Skeletal muscle tissue (tissue), 3 donors: ENCODE measurements at regions not wholly inside any gene's neighbourhood (a gene's known extent, or its start where the extent isn't known, plus 50 kb on each side); places are given as distances from the start of the nearest gene placed in this dataset.

Source experiments
- H3K27ac ChIP-seq: one replicate; pipeline ENCODE4 v1.7.0; 2013; ENCODE audit warnings: mild to moderate bottlenecking, low read depth, low read length, inconsistent platforms
- H3K27me3 ChIP-seq, 3 donors: one replicate each; pipeline ENCODE4 v1.7.0; 2013; ENCODE audit warnings: low read length in 3 of 3; ENCODE audit not compliant: control insufficient read depth in 3 of 3, insufficient read depth in 3 of 3
- H3K36me3 ChIP-seq, 3 donors: one replicate each; pipeline ENCODE4 v1.7.0; 2013; ENCODE audit warnings: low read length in 3 of 3; ENCODE audit not compliant: control insufficient read depth in 3 of 3, insufficient read depth in 3 of 3
- H3K4me1 ChIP-seq, 3 donors: one replicate each; pipeline ENCODE4 v1.7.0; 2013; ENCODE audit warnings: low read length in 3 of 3, mild to moderate bottlenecking in 3 of 3; ENCODE audit not compliant: control insufficient read depth in 3 of 3, insufficient read depth in 3 of 3
- H3K4me3 ChIP-seq, 3 donors: one replicate each; pipeline ENCODE4 v1.7.0; 2013; ENCODE audit warnings: low read length in 3 of 3
- H3K9ac ChIP-seq, 3 donors: one replicate each; pipeline ENCODE4 v1.7.0; 2013; ENCODE audit warnings: low read length in 3 of 3, mild to moderate bottlenecking in 3 of 3, moderate library complexity in 2 of 3, low read depth in 1 of 3
- H3K9me3 ChIP-seq, 3 donors: one replicate each; pipeline ENCODE4 v1.7.0; 2013; ENCODE audit warnings: low read length in 3 of 3; ENCODE audit not compliant: control insufficient read depth in 3 of 3
- donor health status: Osteomylitis.

DNA sequence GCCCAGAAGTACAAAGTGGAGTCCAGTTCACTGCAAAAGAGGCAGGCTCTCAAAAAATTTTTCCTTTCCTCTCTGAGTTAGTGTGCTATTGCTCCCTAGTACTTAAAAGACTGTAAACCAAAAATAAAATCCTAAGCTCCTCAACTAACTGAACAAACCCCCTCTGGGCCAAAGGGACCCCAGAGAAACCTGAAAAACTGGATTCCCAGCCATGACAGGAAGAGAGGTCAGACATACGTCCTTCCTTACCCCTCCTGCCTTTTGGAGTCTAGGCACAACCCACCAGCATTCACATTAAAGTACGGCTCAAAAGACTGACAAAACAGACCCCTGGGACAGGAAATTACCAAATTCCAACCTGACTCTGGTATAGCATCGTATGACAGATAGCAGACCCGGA lies 957.9 kb upstream of the PRKX start:
- H3K4me1 ChIP-seq = no peaks in the 10 kb centered on the region
- H3K36me3 ChIP-seq = no peaks in the 10 kb centered on the region
- no peak overlapping the region for H3K4me3 ChIP-seq
- H3K9ac ChIP-seq = no peak overlapping the region
- H3K27ac ChIP-seq = no peak overlapping the region
- no peaks in the 10 kb centered on the region for H3K27me3 ChIP-seq
- no peaks in the 10 kb centered on the region for H3K9me3 ChIP-seq

DNA sequence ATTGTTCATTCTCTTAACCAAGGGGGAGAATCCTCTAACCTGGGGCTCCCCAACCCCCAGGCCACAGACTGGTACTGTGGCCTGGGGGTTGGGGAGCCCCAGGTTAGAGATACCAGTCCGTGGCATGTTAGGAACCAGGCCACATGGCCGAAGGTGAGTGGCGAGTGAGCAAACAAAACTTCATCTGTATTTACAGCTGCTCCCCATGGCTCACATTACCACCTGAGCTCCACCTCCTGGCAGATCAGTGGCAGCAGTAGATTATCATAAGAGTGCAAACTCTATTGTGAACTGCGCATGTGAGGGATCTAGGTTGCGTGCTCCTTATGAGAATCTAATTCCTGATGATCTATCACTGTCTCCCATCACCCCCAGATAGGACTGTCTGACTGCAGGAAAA lies 957.2 kb upstream of the PRKX start:
- Histone ChIP-seq H3K27ac (no peak overlapping the region), H3K9ac (no peak overlapping the region), H3K4me1 (no peaks in the 10 kb centered on the region), H3K27me3 (no peaks in the 10 kb centered on the region), H3K9me3 (no peaks in the 10 kb centered on the region), H3K4me3 (no peak overlapping the region), H3K36me3 (no peaks in the 10 kb centered on the region)

DNA sequence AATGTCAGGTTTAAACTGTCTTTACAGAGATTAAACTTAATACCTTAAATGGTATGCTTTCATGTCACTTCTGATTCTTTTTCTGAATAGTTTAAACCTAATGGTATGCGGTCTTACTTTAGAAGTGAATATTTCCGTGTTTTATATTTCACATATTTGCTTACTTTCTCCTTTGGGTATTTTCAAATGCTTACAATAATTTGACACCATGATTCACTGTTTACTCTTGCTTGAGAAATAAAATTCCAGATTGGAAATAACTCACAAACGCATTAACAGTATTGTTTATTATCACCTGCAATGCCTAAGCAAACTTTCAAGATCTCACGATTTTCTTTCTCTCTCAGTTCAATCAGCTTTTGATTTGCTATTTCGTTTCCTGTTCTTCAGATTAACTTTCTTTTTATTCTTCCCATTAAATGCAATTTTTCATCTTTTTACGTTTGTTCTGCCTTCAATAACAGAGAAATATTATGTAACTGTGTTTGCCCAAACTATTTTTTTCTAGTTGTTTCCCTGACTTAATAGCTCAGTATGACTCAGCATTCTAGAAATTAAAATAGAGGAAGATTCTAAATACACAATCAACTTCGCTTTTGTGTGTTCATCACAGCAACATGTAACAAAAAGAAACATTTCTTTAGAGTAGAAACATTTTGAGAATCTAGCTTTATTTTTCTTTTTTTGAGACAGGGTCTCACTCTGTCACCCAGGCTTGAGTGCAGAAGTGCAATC lies 955.5 kb upstream of the PRKX start:
- Histone ChIP-seq H3K4me1 (no peaks in the 10 kb centered on the region), H3K27me3 (no peaks in the 10 kb centered on the region), H3K36me3 (no peaks in the 10 kb centered on the region), H3K9me3 (no peaks in the 10 kb centered on the region), H3K27ac (no peak overlapping the region), H3K9ac (no peak overlapping the region), H3K4me3 (no peak overlapping the region)

DNA sequence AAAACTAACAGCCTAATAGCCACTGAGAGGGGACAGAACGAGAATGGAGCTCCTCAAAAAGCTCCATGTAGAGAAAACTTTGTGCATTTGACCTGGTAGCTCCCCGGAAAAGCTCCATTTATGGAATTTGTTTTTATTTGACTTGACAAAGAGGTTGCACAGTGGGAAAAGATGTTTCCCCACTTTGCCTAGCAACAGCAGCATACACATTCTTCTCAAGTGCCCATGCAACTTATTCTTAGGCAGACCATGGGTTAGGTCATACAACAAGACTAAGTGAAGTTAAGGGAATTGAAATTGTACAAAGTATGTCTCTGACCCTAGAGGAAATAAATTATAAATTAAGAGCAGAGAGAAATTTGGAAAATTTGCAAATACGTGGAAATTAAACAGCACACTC lies 949.6 kb upstream of the PRKX start:
- Histone ChIP-seq H3K27ac (no peak overlapping the region), H3K9ac (no peak overlapping the region), H3K36me3 (no peaks in the 10 kb centered on the region), H3K9me3 (peaks cover 0 to 3% (median 0%) of the 10 kb centered on the region in 3 donors), H3K4me3 (no peak overlapping the region), H3K4me1 (no peaks in the 10 kb centered on the region), H3K27me3 (no peaks in the 10 kb centered on the region)

DNA sequence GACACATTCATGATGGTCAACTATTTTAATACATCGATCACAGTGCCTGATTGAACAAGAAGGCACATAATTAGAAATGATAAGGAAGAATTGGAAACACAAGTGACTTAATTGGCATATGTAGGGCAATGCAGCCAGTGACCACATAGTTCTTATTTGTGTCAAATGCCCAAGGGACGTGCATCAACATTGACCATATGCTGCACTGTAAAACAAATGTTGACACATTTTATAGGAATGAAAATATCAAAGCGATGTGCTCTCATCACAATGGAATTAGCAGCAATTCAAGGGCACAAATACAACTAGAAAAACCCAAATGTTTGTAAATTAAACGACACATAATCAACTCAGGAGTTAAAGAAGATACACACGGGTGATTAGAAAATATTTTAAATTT lies 948.3 kb upstream of the PRKX start:
- no peak overlapping the region for H3K27ac ChIP-seq
- no peak overlapping the region for H3K9ac ChIP-seq
- H3K4me1 ChIP-seq = no peaks in the 10 kb centered on the region
- H3K4me3 ChIP-seq = no peak overlapping the region
- no peaks in the 10 kb centered on the region for H3K36me3 ChIP-seq
- peaks cover 0 to 3% (median 0%) of the 10 kb centered on the region in 3 donors for H3K9me3 ChIP-seq
- no peaks in the 10 kb centered on the region for H3K27me3 ChIP-seq

DNA sequence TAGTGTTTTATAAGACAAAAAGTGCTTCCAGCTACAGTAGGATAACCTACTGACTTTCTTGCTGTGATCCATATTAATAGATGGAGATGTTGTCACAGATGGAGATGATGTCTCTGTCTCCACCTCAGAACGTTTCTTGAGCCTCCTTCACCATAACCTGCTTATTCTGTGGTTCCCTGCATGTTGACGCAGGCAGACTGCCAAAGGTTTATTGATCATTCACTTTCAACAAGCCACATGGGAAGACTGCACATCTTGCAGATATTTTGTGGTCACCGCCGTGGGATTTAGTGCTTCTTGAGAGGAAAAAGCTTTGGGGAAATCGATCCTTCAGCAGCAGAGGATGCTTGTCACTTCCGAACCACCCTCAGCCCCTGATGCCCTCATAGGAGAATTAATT lies 943.0 kb upstream of the PRKX start:
- no peaks in the 10 kb centered on the region for H3K27me3 ChIP-seq
- no peak overlapping the region for H3K27ac ChIP-seq
- no peaks in the 10 kb centered on the region for H3K9me3 ChIP-seq
- H3K4me3 ChIP-seq = no peak overlapping the region
- no peak overlapping the region for H3K9ac ChIP-seq
- no peaks in the 10 kb centered on the region for H3K36me3 ChIP-seq
- H3K4me1 ChIP-seq = no peaks in the 10 kb centered on the region

DNA sequence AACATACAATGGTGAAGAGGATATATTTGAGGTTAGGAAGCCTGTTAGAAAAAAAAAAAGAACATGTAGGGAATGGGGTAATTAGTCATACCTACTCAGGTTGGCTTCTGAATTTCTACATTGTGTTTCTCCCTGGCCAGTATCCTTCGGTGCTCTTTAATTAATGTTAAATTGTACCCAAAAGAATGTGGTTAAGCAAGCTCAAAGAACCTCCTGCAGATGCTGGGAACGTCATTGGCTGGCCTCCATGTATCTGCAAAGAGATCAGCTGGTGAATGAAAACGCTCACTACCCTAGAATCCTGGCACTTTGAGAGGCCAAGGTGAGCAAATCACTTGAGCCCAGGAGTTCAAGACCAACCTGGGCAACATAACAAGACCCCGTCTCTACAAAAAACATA lies 942.3 kb upstream of the PRKX start:
- H3K27me3 ChIP-seq = no peaks in the 10 kb centered on the region
- no peak overlapping the region for H3K27ac ChIP-seq
- H3K4me3 ChIP-seq = no peak overlapping the region
- H3K9ac ChIP-seq = no peak overlapping the region
- H3K36me3 ChIP-seq = no peaks in the 10 kb centered on the region
- no peaks in the 10 kb centered on the region for H3K9me3 ChIP-seq
- H3K4me1 ChIP-seq = no peaks in the 10 kb centered on the region

DNA sequence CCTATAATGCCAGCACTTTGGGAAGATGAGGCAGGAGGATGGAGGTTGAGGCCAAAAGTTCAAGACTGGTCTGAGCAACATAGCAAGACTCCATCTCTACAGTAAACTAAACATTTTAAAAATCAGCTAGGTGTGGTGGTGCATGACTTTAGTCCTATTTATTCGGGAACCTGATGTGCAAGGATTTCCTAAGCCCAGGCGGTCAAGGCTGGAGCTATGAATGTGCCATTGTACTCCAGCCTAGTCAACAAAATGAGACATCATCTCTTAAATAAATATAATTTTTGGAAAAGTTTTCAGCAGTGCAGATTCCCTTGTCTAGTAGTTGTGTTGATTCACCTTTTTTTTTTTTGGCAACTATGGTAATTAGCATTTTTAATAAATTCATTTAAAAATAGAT lies 928.7 kb upstream of the PRKX start:
- H3K4me1 ChIP-seq = no peaks in the 10 kb centered on the region
- H3K4me3 ChIP-seq = no peak overlapping the region
- H3K36me3 ChIP-seq = no peaks in the 10 kb centered on the region
- no peaks in the 10 kb centered on the region for H3K9me3 ChIP-seq
- H3K27me3 ChIP-seq = no peaks in the 10 kb centered on the region
- no peak overlapping the region for H3K27ac ChIP-seq
- no peak overlapping the region for H3K9ac ChIP-seq

DNA sequence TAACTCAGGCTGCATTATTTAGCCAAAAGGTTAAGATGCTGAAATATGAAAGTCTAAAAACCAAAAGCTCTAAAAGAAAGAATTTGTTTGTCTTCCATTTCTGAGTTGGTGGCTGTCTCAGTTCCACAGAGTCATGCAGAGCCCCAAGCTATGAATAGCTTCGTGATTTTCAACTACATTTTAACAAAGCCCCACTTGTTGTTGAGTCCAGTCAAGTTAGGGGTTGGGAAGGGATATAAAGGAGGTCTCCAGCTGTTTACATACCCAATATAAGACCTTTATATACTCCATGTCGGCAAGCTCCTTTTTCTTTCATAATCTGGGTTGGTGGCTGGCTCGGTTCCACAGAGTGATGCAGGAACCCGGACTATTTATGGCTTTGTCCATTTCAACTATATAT lies 924.6 kb upstream of the PRKX start:
- Histone ChIP-seq H3K27me3 (no peaks in the 10 kb centered on the region), H3K36me3 (no peaks in the 10 kb centered on the region), H3K4me3 (no peak overlapping the region), H3K9me3 (no peaks in the 10 kb centered on the region), H3K4me1 (no peaks in the 10 kb centered on the region), H3K27ac (no peak overlapping the region), H3K9ac (no peak overlapping the region)

DNA sequence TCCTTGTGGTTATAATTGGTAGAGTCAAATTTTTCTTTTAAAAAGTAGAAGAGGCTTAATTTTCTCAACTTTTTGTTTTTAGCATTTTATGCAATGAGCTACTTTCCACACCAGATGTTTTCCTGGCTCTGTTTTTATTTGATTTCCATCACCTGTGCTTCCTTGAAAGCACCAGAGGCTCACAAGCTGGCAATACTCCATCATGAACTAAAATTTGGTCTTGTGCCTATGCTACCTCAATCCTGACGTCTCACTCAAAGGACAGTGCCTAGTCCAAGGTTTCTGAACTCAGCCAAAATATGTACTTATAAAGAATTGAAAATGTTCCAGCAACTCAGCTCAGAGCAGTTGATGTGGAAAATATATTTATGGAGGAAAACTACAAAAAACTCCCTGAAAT lies 914.0 kb upstream of the PRKX start:
- Histone ChIP-seq H3K27ac (no peak overlapping the region), H3K27me3 (no peaks in the 10 kb centered on the region), H3K4me1 (no peaks in the 10 kb centered on the region), H3K36me3 (no peaks in the 10 kb centered on the region), H3K9me3 (no peaks in the 10 kb centered on the region), H3K4me3 (no peak overlapping the region), H3K9ac (no peak overlapping the region)
